HCT116 (cell line): ENCODE measurements at regions not wholly inside any gene's neighbourhood (a gene's known extent, or its start where the extent isn't known, plus 50 kb on each side); places are given as distances from the start of the nearest gene placed in this dataset.

Source experiments
- ATAC-seq: fragments of 200-7000 bp; cut with Tn5 transposase; 2 replicates; pipeline ENCODE4 v1.9.1; 2020; ENCODE audit warnings: mild to moderate bottlenecking, moderate library complexity
- BruUV-seq: library from RNA; stranded (reverse); fragments of 400-500 nt; replicated peaks from 2 replicates; lab custom pipeline; 2021; lab: Mats Ljungman, UMichigan
- CTCF ChIA-PET: fragments of 300-600 bp; sonication (Branson Sonifier 250); formaldehyde crosslinking; loops from one replicate; lab custom pipeline; 2021; ENCODE audit warnings: antibody characterized with exemption; lab: Charles Lee
- POLR2A ChIA-PET: fragments of 300-600, 350-600 bp; sonication (Branson Sonifier 250); formaldehyde crosslinking; loops from one replicate; lab custom pipeline; 2021; ENCODE audit warnings: antibody characterized with exemption; lab: Charles Lee
- RAD21 ChIA-PET, 2 experiments: fragments of 300-600 bp; sonication (Branson Sonifier 250); formaldehyde crosslinking; loops; one replicate each; lab custom pipeline; 2023; ENCODE audit warnings: low total read pairs in 2 of 2; ENCODE audit not compliant: uncharacterized antibody in 2 of 2, unreplicated experiment in 2 of 2, low non-redundant PET in 1 of 2; lab: Charles Lee
- DNase-seq: peaks from one replicate; pipeline ENCODE4 v3.0.0-alpha.2; 2010; ENCODE audit warnings: low read depth, low spot score
- H2AFZ ChIP-seq: fragments of 200-600 bp; shearing (Covaris generic), sonication (generic); 2 replicates; pipeline ENCODE4 v1.6.1; 2017; ENCODE audit warnings: low read depth, mixed run types, mixed read lengths, antibody characterized with exemption, low read length; ENCODE audit not compliant: poor library complexity, severe bottlenecking
- H3K27ac ChIP-seq: 2 replicates; pipeline ENCODE4 v1.5.1; 2012; ENCODE audit warnings: low read depth, low read length
- H3K27me3 ChIP-seq: fragments of 200-600 bp; sonication (generic); 2 replicates; pipeline ENCODE4 v1.6.1; 2016; ENCODE audit warnings: mixed run types, low read length, mixed read lengths; ENCODE audit not compliant: insufficient read depth
- H3K36me3 ChIP-seq, 2 experiments: fragments of 200-500 bp in 1 of 2; fragments of 200-600 bp in 1 of 2; sonication (Bioruptor generic) in 1 of 2; sonication (generic) in 1 of 2; 2 replicates each; pipeline versions ENCODE4 v1.5.1 to v1.6.1; 2014 to 2016; ENCODE audit warnings: low read length in 2 of 2, inconsistent platforms in 1 of 2, mixed read lengths in 1 of 2, mixed run types in 1 of 2; ENCODE audit not compliant: insufficient read depth in 2 of 2, control insufficient read depth in 1 of 2
- H3K4me1 ChIP-seq, 2 experiments: fragments of 200-600 bp in 1 of 2; sonication (generic) in 1 of 2; 2 replicates each; pipeline versions ENCODE4 v1.5.1 to v1.6.1; 2012 to 2017; ENCODE audit warnings: low read length in 2 of 2, inconsistent platforms in 1 of 2, mild to moderate bottlenecking in 1 of 2, mixed read lengths in 1 of 2, mixed run types in 1 of 2, moderate library complexity in 1 of 2; ENCODE audit not compliant: insufficient read depth in 2 of 2, control insufficient read depth in 1 of 2
- H3K4me2 ChIP-seq: fragments of 200-600 bp; sonication (generic); 2 replicates; pipeline ENCODE4 v1.6.1; 2017; ENCODE audit warnings: mixed run types, low read length, mixed read lengths
- H3K4me3 ChIP-seq, 2 experiments: fragments of 200-600 bp in 1 of 2; sonication (generic) in 1 of 2; replicated peaks in 1 of 2; 2 replicates each; pipeline ENCODE4 v1.5.1; 2011 to 2016; ENCODE audit warnings: low read length in 2 of 2, control low read depth in 1 of 2, low read depth in 1 of 2, mild to moderate bottlenecking in 1 of 2, mixed read lengths in 1 of 2, mixed run types in 1 of 2
- H3K79me2 ChIP-seq: fragments of 200-600 bp; sonication (generic); 2 replicates; pipeline ENCODE4 v1.6.1; 2017; ENCODE audit warnings: mild to moderate bottlenecking, mixed run types, low read length, moderate library complexity, mixed read lengths; ENCODE audit not compliant: insufficient read depth
- H3K9ac ChIP-seq: fragments of 200-600 bp; sonication (generic); 2 replicates; pipeline ENCODE4 v1.6.1; 2016; ENCODE audit warnings: low read length, mixed read lengths
- H3K9me2 ChIP-seq: fragments of 200-600 bp; sonication (generic), shearing (Covaris generic); 2 replicates; pipeline ENCODE4 v1.6.1; 2017; ENCODE audit warnings: mixed run types, mild to moderate bottlenecking, moderate library complexity; ENCODE audit not compliant: insufficient read depth
- H3K9me3 ChIP-seq, 2 experiments: fragments of 200-500 bp in 1 of 2; fragments of 200-600 bp in 1 of 2; sonication (Bioruptor generic) in 1 of 2; sonication (generic) in 1 of 2; 2 replicates each; pipeline ENCODE4 v1.6.1; 2014 to 2017; ENCODE audit warnings: low read length in 2 of 2, mixed read lengths in 2 of 2, inconsistent platforms in 1 of 2, low read depth in 1 of 2, mild to moderate bottlenecking in 1 of 2, mixed run types in 1 of 2, moderate library complexity in 1 of 2; ENCODE audit not compliant: control insufficient read depth in 1 of 2, insufficient read depth in 1 of 2
- H4K20me1 ChIP-seq: fragments of 200-600 bp; sonication (generic), shearing (Covaris generic); 2 replicates; pipeline ENCODE4 v1.6.1; 2017; ENCODE audit warnings: mixed run types, mild to moderate bottlenecking, moderate library complexity; ENCODE audit not compliant: insufficient read depth
- ATF3 ChIP-seq: IDR thresholded peaks from 2 replicates; pipeline ENCODE4 v1.6.1; 2012
- CBX3 ChIP-seq: IDR thresholded peaks from 2 replicates; pipeline ENCODE4 v1.6.1; 2012; ENCODE audit warnings: low read depth
- CEBPB ChIP-seq: IDR thresholded peaks from 2 replicates; pipeline ENCODE4 v1.6.1; 2012; ENCODE audit warnings: low read depth
- CTCF ChIP-seq, 3 experiments: fragments of 200-600 bp in 1 of 3; sonication (generic) in 1 of 3; IDR thresholded peaks in 2 of 3; conservative IDR thresholded peaks in 1 of 3; 2 replicates each; pipeline ENCODE4 v1.5.1; 2012 to 2017; ENCODE audit warnings: low read depth in 2 of 3, low read length in 2 of 3, antibody characterized with exemption in 1 of 3, borderline replicate concordance in 1 of 3, control low read depth in 1 of 3, mild to moderate bottlenecking in 1 of 3, mixed read lengths in 1 of 3, mixed run types in 1 of 3, moderate library complexity in 1 of 3; ENCODE audit not compliant: insufficient read depth in 1 of 3
- EGR1 ChIP-seq: IDR thresholded peaks from 2 replicates; pipeline ENCODE4 v1.6.1; 2012; ENCODE audit warnings: low read depth
- ELF1 ChIP-seq: IDR thresholded peaks from 2 replicates; pipeline ENCODE4 v1.6.1; 2012; ENCODE audit warnings: low read depth, borderline replicate concordance
- EZH2phosphoT487 ChIP-seq: fragments of 200-600 bp; IDR thresholded peaks from 2 replicates; pipeline ENCODE4 v1.6.1; 2018; ENCODE audit warnings: antibody characterized with exemption, borderline replicate concordance
- FOSL1 ChIP-seq: IDR thresholded peaks from 2 replicates; pipeline ENCODE4 v1.6.1; 2012; ENCODE audit warnings: low read depth
- JUND ChIP-seq: IDR thresholded peaks from 2 replicates; pipeline ENCODE4 v1.6.1; 2012
- POLR2A ChIP-seq: IDR thresholded peaks from 2 replicates; pipeline ENCODE4 v1.7.0; 2011; ENCODE audit warnings: borderline replicate concordance; ENCODE audit not compliant: insufficient read depth, insufficient read length; ENCODE audit errors: extremely low read depth
- POLR2AphosphoS5 ChIP-seq: IDR thresholded peaks from 2 replicates; pipeline ENCODE4 v1.6.1; 2011; ENCODE audit warnings: mild to moderate bottlenecking, low read depth, low read length, moderate library complexity
- REST ChIP-seq: IDR thresholded peaks from 2 replicates; pipeline ENCODE4 v1.6.1; 2012; ENCODE audit warnings: low read depth
- SIN3A ChIP-seq: IDR thresholded peaks from 2 replicates; pipeline ENCODE4 v1.6.1; 2012; ENCODE audit warnings: low read depth
- SP1 ChIP-seq: IDR thresholded peaks from 2 replicates; pipeline ENCODE4 v1.6.1; 2012; ENCODE audit warnings: low read depth
- SRF ChIP-seq: IDR thresholded peaks from 2 replicates; pipeline ENCODE4 v1.6.1; 2012; ENCODE audit warnings: low read depth
- TCF7L2 ChIP-seq: IDR thresholded peaks from 2 replicates; pipeline ENCODE4 v1.7.0; 2011; ENCODE audit warnings: borderline replicate concordance, inconsistent platforms; ENCODE audit not compliant: insufficient read depth, insufficient read length; ENCODE audit errors: extremely low read depth
- ZNF274 ChIP-seq: fragments of 200-500 bp; sonication (Bioruptor generic); IDR thresholded peaks from 2 replicates; pipeline ENCODE4 v1.6.1; 2014; ENCODE audit warnings: mild to moderate bottlenecking, low read depth, low read length, inconsistent platforms
- intact Hi-C: fragments of 100-400 bp; cut with micrococcal nuclease; formaldehyde crosslinking; loops from 2 replicates; pipeline ENCODE4 v1.10.0; 2022

- no peak overlapping the region for H2AFZ ChIP-seq
- TF ChIP-seq ELF1 (no peak), CEBPB (no peak), SP1 (no peak), TCF7L2 (no peak), CTCF (IDR thresholded peaks at IDR 0.05 in 2 of 3, conservative IDR thresholded peaks at IDR 0.05 in 1 of 3; ENCODE audit: borderline replicate concordance in 1 of 3, insufficient read depth in 1 of 3, low read depth in 2 of 3, low read length in 2 of 3) (no peak)
- TF ChIP-seq, all 23 proteins: peak for 0
- ATAC-seq = no peak
- no peaks in the 10 kb centered on the region for H3K27me3 ChIP-seq
- POLR2A ChIA-PET = no interaction called here
- no peak overlapping the region for H3K27ac ChIP-seq
- no peaks in the 10 kb centered on the region for H4K20me1 ChIP-seq
- H3K9me2 ChIP-seq = no peaks in the 10 kb centered on the region
- no peaks in the 10 kb centered on the region for H3K9me3 ChIP-seq
- BruUV-seq = no TSS peak
- H3K79me2 ChIP-seq = no peaks in the 10 kb centered on the region
- DNase-seq = no peak
- no peak overlapping the region for H3K4me2 ChIP-seq
- no peak overlapping the region for H3K9ac ChIP-seq
- intact Hi-C loops = no loop called here
- H3K4me3 ChIP-seq = no peak overlapping the region
- RAD21 ChIA-PET = no interaction called here
- no peaks in the 10 kb centered on the region for H3K36me3 ChIP-seq
- no peaks in the 10 kb centered on the region for H3K4me1 ChIP-seq
- CTCF ChIA-PET = no interaction called here
These were observed 190.1 kb downstream of the TM2D1 start for GRCh38 chr1:61534847-61535246.

GRCh38 chr1:61533546-61533945 lies 191.4 kb downstream of the TM2D1 start:
- CTCF ChIA-PET = no interaction called here
- no peak overlapping the region for H3K4me2 ChIP-seq
- no peaks in the 10 kb centered on the region for H3K79me2 ChIP-seq
- no peaks in the 10 kb centered on the region for H3K36me3 ChIP-seq
- H3K27me3 ChIP-seq = no peaks in the 10 kb centered on the region
- no peaks in the 10 kb centered on the region for H4K20me1 ChIP-seq
- no peak for ATAC-seq
- POLR2A ChIA-PET = no interaction called here
- intact Hi-C loops = no loop called here
- no peak overlapping the region for H3K27ac ChIP-seq
- no TSS peak for BruUV-seq
- no peak for DNase-seq
- H3K9me2 ChIP-seq = no peaks in the 10 kb centered on the region
- H3K4me3 ChIP-seq = no peak overlapping the region
- no peaks in the 10 kb centered on the region for H3K9me3 ChIP-seq
- H2AFZ ChIP-seq = no peak overlapping the region
- RAD21 ChIA-PET = no interaction called here
- H3K4me1 ChIP-seq = no peaks in the 10 kb centered on the region
- no peak overlapping the region for H3K9ac ChIP-seq
- TF ChIP-seq POLR2AphosphoS5 (no peak), ZNF274 (no peak), ELF1 (no peak), TCF7L2 (no peak), SP1 (no peak), ATF3 (no peak), REST (no peak), FOSL1 (no peak), EGR1 (no peak), SRF (no peak), CBX3 (no peak), CEBPB (no peak), POLR2A (no peak), EZH2phosphoT487 (no peak), SIN3A (no peak), JUND (no peak)
